MCF 10A (cell line): ENCODE measurements at regions not wholly inside any gene's neighbourhood (a gene's known extent, or its start where the extent isn't known, plus 50 kb on each side); places are given as distances from the start of the nearest gene placed in this dataset.

Experiments
- BruUV-seq: library from RNA; stranded (reverse); fragments of 400-500 nt; replicated peaks from 2 replicates; lab custom pipeline; 2021; lab: Mats Ljungman, UMichigan
- CTCF ChIA-PET: fragments of 300-600 bp; sonication (Branson Sonifier 250); formaldehyde crosslinking; extraction: SDS; loops from one replicate; lab custom pipeline; 2021; ENCODE audit warnings: antibody characterized with exemption, inconsistent platforms; lab: Yijun Ruan, JAX
- POLR2A ChIA-PET: fragments of 300-600, 350-650 bp; sonication (Branson Sonifier 250); formaldehyde crosslinking; extraction: SDS; loops from one replicate; lab custom pipeline; 2020; ENCODE audit warnings: antibody characterized with exemption, inconsistent platforms; lab: Yijun Ruan, JAX
- DNase-seq: peaks from one replicate; pipeline ENCODE4 v3.0.0-alpha.2; 2018; ENCODE audit not compliant: unreplicated experiment
- H3K27ac Mint-ChIP-seq: one replicate; pipeline ENCODE4 v1.8.0; 2022; ENCODE audit warnings: mild to moderate bottlenecking, low read depth, mixed read lengths; ENCODE audit not compliant: unreplicated experiment
- H3K27me3 Mint-ChIP-seq: one replicate; pipeline ENCODE4 v1.8.0; 2022; ENCODE audit warnings: mixed read lengths; ENCODE audit not compliant: insufficient read depth, unreplicated experiment
- H3K36me3 Mint-ChIP-seq: one replicate; pipeline ENCODE4 v1.8.0; 2022; ENCODE audit warnings: mild to moderate bottlenecking, moderate library complexity, mixed read lengths; ENCODE audit not compliant: insufficient read depth, unreplicated experiment
- H3K4me1 Mint-ChIP-seq: one replicate; pipeline ENCODE4 v1.8.0; 2022; ENCODE audit warnings: mixed read lengths; ENCODE audit not compliant: insufficient read depth, unreplicated experiment
- H3K4me3 Mint-ChIP-seq: one replicate; pipeline ENCODE4 v1.8.0; 2022; ENCODE audit warnings: mild to moderate bottlenecking, moderate library complexity, mixed read lengths; ENCODE audit not compliant: unreplicated experiment
- H3K9me3 Mint-ChIP-seq: one replicate; pipeline ENCODE4 v1.8.0; 2022; ENCODE audit warnings: mixed read lengths; ENCODE audit not compliant: unreplicated experiment
- CTCF ChIP-seq: fragments of 200-600 bp; IDR thresholded peaks from one replicate; pipeline ENCODE4 v1.8.0; 2022; ENCODE audit warnings: antibody characterized with exemption, mild to moderate bottlenecking; ENCODE audit not compliant: unreplicated experiment
- intact Hi-C: fragments of 100-400 bp; cut with micrococcal nuclease; formaldehyde crosslinking; loops from 2 replicates; pipeline ENCODE4 v1.14.1; 2022

- POLR2A ChIA-PET = no interaction called here
- no TSS peak for BruUV-seq
- peaks cover 71% of the 10 kb centered on the region for H3K27me3 Mint-ChIP-seq
- no peak for DNase-seq
- CTCF ChIA-PET = interaction anchor here (0.7 to 1.1 kb wide), 3 partner anchors 60 to 196 kb away, joined by 3 to 4 read pairs (median 3); no protein-coding TSS in a partner anchor
- no peaks in the 10 kb centered on the region for H3K36me3 Mint-ChIP-seq
- H3K4me1 Mint-ChIP-seq = no peaks in the 10 kb centered on the region
- no peak for TF ChIP-seq CTCF
- H3K27ac Mint-ChIP-seq = no peak overlapping the region
- H3K4me3 Mint-ChIP-seq = no peak overlapping the region
- H3K9me3 Mint-ChIP-seq = no peaks in the 10 kb centered on the region
- intact Hi-C loops = no loop called here
Measured at GRCh38 chr20:5265662-5265985, 51.1 kb downstream of the PROKR2 start.

- Mint-ChIP-seq H3K4me1 (no peaks in the 10 kb centered on the region), H3K36me3 (no peaks in the 10 kb centered on the region), H3K27me3 (peaks cover 75% of the 10 kb centered on the region), H3K4me3 (no peak overlapping the region), H3K9me3 (no peaks in the 10 kb centered on the region), H3K27ac (no peak overlapping the region)
- CTCF ChIA-PET = interaction anchor here (0.6 to 1.1 kb wide), 4 partner anchors 30 to 196 kb away, joined by 3 to 4 read pairs (median 3); no protein-coding TSS in a partner anchor
- POLR2A ChIA-PET = interaction anchor here (0.6 kb wide), 1 partner anchor 44 kb away, joined by 4 read pairs; no protein-coding TSS in a partner anchor
- DNase-seq = no peak
- BruUV-seq = no TSS peak
- intact Hi-C loops = no loop called here
- no peak for TF ChIP-seq CTCF
Measured at GRCh38 chr20:5264807-5265661, 51.7 kb downstream of the PROKR2 start.

GRCh38 chr20:5261763-5262162, 55.0 kb downstream of the PROKR2 start:
- TF ChIP-seq CTCF = no peak
- peaks cover 89% of the 10 kb centered on the region for H3K27me3 Mint-ChIP-seq
- H3K4me3 Mint-ChIP-seq = no peak overlapping the region
- H3K9me3 Mint-ChIP-seq = no peaks in the 10 kb centered on the region
- H3K36me3 Mint-ChIP-seq = no peaks in the 10 kb centered on the region
- H3K27ac Mint-ChIP-seq = no peak overlapping the region
- intact Hi-C loops = no loop called here
- CTCF ChIA-PET = no interaction called here
- POLR2A ChIA-PET = no interaction called here
- no peak for DNase-seq
- H3K4me1 Mint-ChIP-seq = no peaks in the 10 kb centered on the region
- BruUV-seq = no TSS peak

GRCh38 chr20:5260889-5261288, 55.9 kb downstream of the PROKR2 start:
- no TSS peak for BruUV-seq
- Mint-ChIP-seq H3K4me1 (no peaks in the 10 kb centered on the region), H3K4me3 (no peak overlapping the region), H3K9me3 (no peaks in the 10 kb centered on the region), H3K27me3 (peaks cover 94% of the 10 kb centered on the region), H3K27ac (no peak overlapping the region), H3K36me3 (no peaks in the 10 kb centered on the region)
- CTCF ChIA-PET = interaction anchor here (0.6 kb wide), 1 partner anchor 32 kb away, joined by 3 read pairs; no protein-coding TSS in a partner anchor
- intact Hi-C loops = no loop called here
- no peak for DNase-seq
- no peak for TF ChIP-seq CTCF
- POLR2A ChIA-PET = interaction anchor here (0.7 kb wide), 1 partner anchor 89 kb away, joined by 3 read pairs; no protein-coding TSS in a partner anchor
